B cell (primary cell): ENCODE measurements at regions not wholly inside any gene's neighbourhood (a gene's known extent, or its start where the extent isn't known, plus 50 kb on each side); places are given as distances from the start of the nearest gene placed in this dataset.

Experiments used
- ATAC-seq: fragments of 200-7000 bp; cut with Tn5 transposase; one replicate; pipeline ENCODE4 v1.10.0; 2021; ENCODE audit warnings: low read depth, mild to moderate bottlenecking, moderate number of reproducible peaks, moderate library complexity
- CTCF ChIA-PET: fragments of 350-600 bp; sonication (Branson Sonifier 250); formaldehyde crosslinking; loops from one replicate; lab custom pipeline; 2021; ENCODE audit warnings: antibody characterized with exemption, inconsistent platforms; lab: Charles Lee
- POLR2A ChIA-PET: fragments of 350-600 bp; sonication (Branson Sonifier 250); formaldehyde crosslinking; loops from one replicate; lab custom pipeline; 2021; ENCODE audit warnings: antibody characterized with exemption; lab: Charles Lee
- DNase-seq: peaks from one replicate; pipeline ENCODE4 v3.0.0; 2013
- H2AFZ ChIP-seq: 2 replicates; pipeline ENCODE4 v1.6.1; 2012; ENCODE audit warnings: mild to moderate bottlenecking, low read depth, low read length; ENCODE audit not compliant: insufficient read depth, poor library complexity, severe bottlenecking
- H3K27ac ChIP-seq, 2 donors: 1 replicate in 1 of 2; 2 replicates in 1 of 2; pipeline ENCODE4 v1.5.1; 2012 to 2013; ENCODE audit warnings: low read length in 2 of 2, mild to moderate bottlenecking in 2 of 2, moderate library complexity in 1 of 2
- H3K27me3 ChIP-seq, 4 experiments: fragments of 200-600 bp in 1 of 4; sonication (generic) in 1 of 4; replicated peaks in 1 of 4; 1 replicate in 2 of 4; 2 replicates in 2 of 4; pipeline versions ENCODE4 v1.6.1 to v1.7.0; 2013 to 2016; ENCODE audit warnings: low read length in 3 of 4, mild to moderate bottlenecking in 2 of 4, mixed read lengths in 1 of 4, moderate library complexity in 1 of 4; ENCODE audit not compliant: insufficient read depth in 4 of 4, control insufficient read depth in 3 of 4; ENCODE audit errors: control extremely low read depth in 1 of 4
- H3K36me3 ChIP-seq, 2 experiments: replicated peaks in 1 of 2; 1 replicate in 1 of 2; 2 replicates in 1 of 2; pipeline versions ENCODE4 v1.6.1 to v1.7.1; 2013; ENCODE audit warnings: low read length in 1 of 2; ENCODE audit not compliant: insufficient read depth in 2 of 2, control insufficient read depth in 1 of 2; ENCODE audit errors: control extremely low read depth in 1 of 2, extremely low read depth in 1 of 2
- H3K4me1 ChIP-seq, 2 donors: fragments of 200-600 bp in 1 of 2; sonication (generic) in 1 of 2; 1 replicate in 1 of 2; 2 replicates in 1 of 2; pipeline versions ENCODE4 v1.5.1 to v1.6.1; 2013 to 2017; ENCODE audit warnings: low read length in 2 of 2; ENCODE audit not compliant: control insufficient read depth in 2 of 2, insufficient read depth in 2 of 2
- H3K4me2 ChIP-seq: replicated peaks from 2 replicates; pipeline ENCODE3; 2012; ENCODE audit warnings: mild to moderate bottlenecking, low read depth, low read length; ENCODE audit not compliant: poor library complexity, severe bottlenecking
- H3K4me3 ChIP-seq, 5 experiments: fragments of 200-600 bp in 1 of 5; sonication (generic) in 1 of 5; 1 replicate in 3 of 5; 2 replicates in 2 of 5; pipeline versions ENCODE4 v1.5.1 to v1.7.0; 2011 to 2016; ENCODE audit warnings: low read length in 4 of 5, mild to moderate bottlenecking in 4 of 5, low read depth in 2 of 5, control low read depth in 1 of 5, moderate library complexity in 1 of 5; ENCODE audit not compliant: insufficient read depth in 1 of 5; ENCODE audit errors: control extremely low read depth in 1 of 5, extremely low read depth in 1 of 5
- H3K79me2 ChIP-seq: fragments of 200-600 bp; sonication (generic); one replicate; pipeline ENCODE4 v1.6.0; 2016; ENCODE audit warnings: low read length; ENCODE audit not compliant: control insufficient read depth, insufficient read depth
- H3K9ac ChIP-seq: fragments of 200-600 bp; sonication (generic); 2 replicates; pipeline ENCODE4 v1.6.1; 2017; ENCODE audit warnings: mild to moderate bottlenecking, low read length, moderate library complexity
- H3K9me3 ChIP-seq, 3 donors: one replicate each; pipeline versions ENCODE4 v1.6.1 to v1.7.1; 2013; ENCODE audit warnings: low read length in 2 of 3; ENCODE audit not compliant: control insufficient read depth in 2 of 3, insufficient read depth in 1 of 3; ENCODE audit errors: control extremely low read depth in 1 of 3
- H4K20me1 ChIP-seq: 2 replicates; pipeline ENCODE4 v1.6.0; 2012; ENCODE audit warnings: mild to moderate bottlenecking, low read length; ENCODE audit not compliant: insufficient read depth, control insufficient read depth, poor library complexity, severe bottlenecking
- H3K27ac Mint-ChIP-seq: one replicate; pipeline ENCODE4 v1.8.0; 2021; ENCODE audit warnings: mixed read lengths
- H3K27me3 Mint-ChIP-seq: one replicate; pipeline ENCODE4 v1.8.0; 2021; ENCODE audit warnings: mixed read lengths
- H3K4me1 Mint-ChIP-seq: one replicate; pipeline ENCODE4 v1.8.0; 2021; ENCODE audit warnings: mixed read lengths
- H3K4me3 Mint-ChIP-seq: one replicate; pipeline ENCODE4 v1.8.0; 2021; ENCODE audit warnings: mixed read lengths
- H3K9me3 Mint-ChIP-seq: one replicate; pipeline ENCODE4 v1.8.0; 2022; ENCODE audit warnings: mixed read lengths; ENCODE audit not compliant: insufficient read depth
- CTCF ChIP-seq: fragments of 200-600 bp; IDR thresholded peaks from one replicate; pipeline ENCODE4 v1.8.0; 2022; ENCODE audit warnings: antibody characterized with exemption, mild to moderate bottlenecking
- EZH2 ChIP-seq: IDR thresholded peaks from 2 replicates; pipeline ENCODE4 v1.6.1; 2012; ENCODE audit warnings: borderline replicate concordance, low read depth, mild to moderate bottlenecking, moderate library complexity, low read length; ENCODE audit not compliant: insufficient read depth, poor library complexity, severe bottlenecking
- WGBS: methylation state at CpG from one replicate; pipeline ENCODE4 v1.1.5; 2013; ENCODE audit warnings: missing lambda C conversion rate; ENCODE audit not compliant: insufficient coverage; 5-methylcytosine and 5-hydroxymethylcytosine counted together
- intact Hi-C: fragments of 100-400 bp; cut with micrococcal nuclease; formaldehyde crosslinking; loops from one replicate; pipeline ENCODE4 v1.10.0; 2022

DNA sequence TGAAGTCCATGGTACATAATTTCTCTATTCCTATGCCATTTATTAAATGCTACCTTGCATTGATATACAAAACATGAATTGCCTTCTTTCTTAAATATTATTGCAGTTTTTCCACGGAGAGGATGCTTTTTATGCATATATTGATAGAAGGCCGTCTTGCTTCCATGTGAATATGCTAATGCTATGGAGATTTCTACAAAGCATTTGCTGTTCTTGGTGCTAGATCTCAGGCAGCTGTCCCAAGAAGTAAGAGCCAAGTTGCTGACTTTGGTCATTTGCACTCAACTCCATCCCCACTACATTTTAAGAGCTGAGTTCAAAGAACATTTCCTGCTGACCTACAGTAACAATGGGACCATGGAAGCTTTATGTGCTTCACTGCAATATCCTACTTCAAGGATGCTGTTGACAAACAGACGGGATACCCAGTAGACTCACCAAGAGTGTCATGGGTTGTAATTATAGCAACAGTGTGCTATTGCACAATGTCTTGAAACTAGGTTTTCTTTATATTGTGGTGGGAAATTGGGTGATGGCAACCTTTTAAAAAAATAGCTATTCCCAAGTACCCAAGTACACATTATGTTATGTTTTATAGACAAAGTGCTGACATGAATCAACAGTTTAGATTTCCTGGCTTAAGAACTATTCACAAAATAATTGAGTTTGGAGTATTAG lies 1172.4 kb upstream of the PIK3C3 start:
- Histone ChIP-seq H2AFZ (no peak overlapping the region), H3K9me3 (no peaks in the 10 kb centered on the region), H3K36me3 (no peaks in the 10 kb centered on the region), H3K79me2 (no peaks in the 10 kb centered on the region), H3K4me1 (no peaks in the 10 kb centered on the region), H3K27ac (no peak overlapping the region), H3K27me3 (no peaks in the 10 kb centered on the region), H4K20me1 (no peaks in the 10 kb centered on the region), H3K4me3 (no peak overlapping the region), H3K4me2 (no peak overlapping the region), H3K9ac (no peak overlapping the region)
- Mint-ChIP-seq H3K4me1 (no peaks in the 10 kb centered on the region), H3K27me3 (no peaks in the 10 kb centered on the region), H3K27ac (no peak overlapping the region), H3K9me3 (no peaks in the 10 kb centered on the region), H3K4me3 (no peak overlapping the region)
- no peak for TF ChIP-seq CTCF
- no peak for TF ChIP-seq EZH2
- POLR2A ChIA-PET, result no interaction called here
- CTCF ChIA-PET, result no interaction called here
- ATAC-seq, result no peak
- no CpG with 5 or more reads among the region's 3 CpGs for WGBS
- intact Hi-C loops, result no loop called here
- DNase-seq, result no peak

DNA sequence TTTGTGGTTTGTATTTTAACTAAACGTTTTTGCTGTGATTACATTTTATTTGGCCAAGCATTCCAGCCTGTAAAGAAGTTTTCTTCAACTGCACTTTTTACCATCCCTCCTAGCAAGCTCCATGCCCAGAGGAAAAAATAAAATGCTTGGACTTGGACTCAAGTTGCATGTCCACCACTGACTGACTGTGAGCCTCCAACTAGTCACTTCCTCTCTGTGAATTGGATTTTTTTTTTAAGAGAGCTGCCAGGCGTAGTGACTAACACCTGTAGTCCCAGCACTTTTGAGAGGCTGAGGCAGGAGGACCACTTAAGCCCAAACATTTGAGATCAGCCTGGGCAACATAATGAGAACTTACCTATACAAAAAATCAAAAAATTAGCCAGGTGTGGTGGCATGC lies 1185.2 kb upstream of the PIK3C3 start:
- ATAC-seq (no peak), DNase-seq (no peak)
- H4K20me1 ChIP-seq, result no peaks in the 10 kb centered on the region
- no peak overlapping the region for H2AFZ ChIP-seq
- H3K9ac ChIP-seq, result no peak overlapping the region
- TF ChIP-seq EZH2 (no peak), CTCF (no peak)
- H3K36me3 ChIP-seq, result no peaks in the 10 kb centered on the region
- intact Hi-C loops, result no loop called here
- H3K4me1 ChIP-seq, result no peaks in the 10 kb centered on the region
- H3K79me2 ChIP-seq, result no peaks in the 10 kb centered on the region
- no peak overlapping the region for H3K27ac ChIP-seq
- Mint-ChIP-seq H3K4me1 (no peaks in the 10 kb centered on the region), H3K27me3 (no peaks in the 10 kb centered on the region), H3K9me3 (peaks cover 2% of the 10 kb centered on the region), H3K27ac (no peak overlapping the region), H3K4me3 (no peak overlapping the region)
- WGBS, result 80% methylated on average over 1 of the region's 2 CpGs
- H3K4me2 ChIP-seq, result no peak overlapping the region
- POLR2A ChIA-PET, result no interaction called here
- no peak overlapping the region for H3K4me3 ChIP-seq
- H3K9me3 ChIP-seq, result peaks cover 0 to 2% (median 0%) of the 10 kb centered on the region in 3 donors
- no peaks in the 10 kb centered on the region for H3K27me3 ChIP-seq
- CTCF ChIA-PET, result no interaction called here
